Adrenal gland (tissue), 9 donors: ENCODE measurements at regions not wholly inside any gene's neighbourhood (a gene's known extent, or its start where the extent isn't known, plus 50 kb on each side); places are given as distances from the start of the nearest gene placed in this dataset.

Experiments
- DNase-seq, 7 donors: peaks; one replicate each; pipeline ENCODE4 v3.0.0-alpha.2; 2019 to 2020
- H3K27ac ChIP-seq, 5 donors: fragments of 200-600 bp; sonication (generic) in 4 of 5; 1 replicate in 3 of 5; 2 replicates in 2 of 5; pipeline versions ENCODE4 v1.5.1 to v1.8.0; 2016 to 2020; ENCODE audit warnings: mild to moderate bottlenecking in 1 of 5
- H3K27me3 ChIP-seq: fragments of 200-600 bp; 2 replicates; pipeline ENCODE4 v1.8.0; 2021
- H3K36me3 ChIP-seq, 2 donors: fragments of 200-600 bp; replicated peaks in 1 of 2; 1 replicate in 1 of 2; 2 replicates in 1 of 2; pipeline versions ENCODE4 v1.5.1 to v1.8.0; 2018 to 2022
- H3K4me1 ChIP-seq, 2 donors: fragments of 200-600 bp; replicated peaks in 1 of 2; 1 replicate in 1 of 2; 2 replicates in 1 of 2; pipeline versions ENCODE4 v1.5.1 to v1.8.0; 2018 to 2021
- H3K4me3 ChIP-seq, 4 donors: fragments of 200-600 bp; sonication (generic) in 3 of 4; one replicate each; pipeline ENCODE4 v1.5.1; 2016 to 2018
- H3K9me3 ChIP-seq, 3 donors: fragments of 200-600 bp; sonication (generic) in 1 of 3; replicated peaks in 1 of 3; 1 replicate in 2 of 3; 2 replicates in 1 of 3; pipeline versions ENCODE4 v1.5.1 to v1.8.0; 2016 to 2021
- CTCF ChIP-seq, 6 experiments: fragments of 450-650 bp in 4 of 6; fragments of 200-600 bp in 2 of 6; sonication (generic) in 1 of 6; IDR thresholded peaks; 1 replicate in 5 of 6; 2 replicates in 1 of 6; pipeline versions ENCODE4 v1.5.1 to v1.8.0; 2016 to 2021; ENCODE audit warnings: antibody characterized with exemption in 6 of 6, mild to moderate bottlenecking in 2 of 6, moderate library complexity in 1 of 6
- POLR2A ChIP-seq, 2 donors: fragments of 450-650 bp; IDR thresholded peaks; one replicate each; pipeline ENCODE4 v1.6.1; 2017; ENCODE audit warnings: antibody characterized with exemption in 2 of 2, mild to moderate bottlenecking in 2 of 2, moderate library complexity in 1 of 2
- WGBS, 4 donors: extraction: QIAGEN DNeasy Blood & Tissue Kit in 2 of 4; methylation state at CpG; one replicate each; pipeline versions ENCODE4 v1.1.5 to v1.1.7; 2013 to 2017; 5-methylcytosine and 5-hydroxymethylcytosine counted together
- intact Hi-C, 2 donors: fragments of 100-400 bp; cut with DNase I; formaldehyde crosslinking; loops; one replicate each; pipeline versions ENCODE4 v1.14.1 to v1.15.0; 2022 to 2023
- donor health status: healthy with polysubstance abuse.
- donor health status: Bipolar disorder and iron deficiency.
- donor health status: DM: yes; HTN: yes; CAD: no.
- donor health status: DM: no; HTN: no; CAD: no.
- donor health status: DM: no; HTN: no; CAD: no.

GRCh38 chr13:22077205-22077683, 406.4 kb downstream of the FGF9 start:
- Histone ChIP-seq H3K36me3 (no peaks in the 10 kb centered on the region), H3K9me3 (no peaks in the 10 kb centered on the region), H3K4me1 (no peaks in the 10 kb centered on the region), H3K27ac (no peak overlapping the region), H3K4me3 (no peak overlapping the region), H3K27me3 (no peaks in the 10 kb centered on the region)
- TF ChIP-seq POLR2A (IDR thresholded peaks at IDR 0.05) (no peak), CTCF (IDR thresholded peaks at IDR 0.05) (no peak)
- no peak for DNase-seq
- intact Hi-C loops = no loop called here
- WGBS, 4 donors = 32 to 57% (median 42%) methylated on average over 3 of the region's 3 CpGs

- intact Hi-C loops = no loop called here
- no peak for TF ChIP-seq POLR2A (IDR thresholded peaks at IDR 0.05)
- no peak for TF ChIP-seq CTCF (IDR thresholded peaks at IDR 0.05)
- H3K27me3 ChIP-seq = no peaks in the 10 kb centered on the region
- H3K27ac ChIP-seq = no peak overlapping the region
- no peak for DNase-seq
- H3K9me3 ChIP-seq = no peaks in the 10 kb centered on the region
- WGBS, 4 donors = 31 to 43% (median 36%) methylated on average over 2 of the region's 2 CpGs
- H3K4me3 ChIP-seq = no peak overlapping the region
- no peaks in the 10 kb centered on the region for H3K4me1 ChIP-seq
- no peaks in the 10 kb centered on the region for H3K36me3 ChIP-seq
Measured at GRCh38 chr13:22077764-22078163, 406.9 kb downstream of the FGF9 start.

- no peak overlapping the region for H3K4me3 ChIP-seq
- no peaks in the 10 kb centered on the region for H3K4me1 ChIP-seq
- TF ChIP-seq POLR2A (IDR thresholded peaks at IDR 0.05) (no peak), CTCF (IDR thresholded peaks at IDR 0.05) (no peak)
- no peaks in the 10 kb centered on the region for H3K27me3 ChIP-seq
- no peak overlapping the region for H3K27ac ChIP-seq
- intact Hi-C loops = no loop called here
- no peaks in the 10 kb centered on the region for H3K9me3 ChIP-seq
- DNase-seq = no peak
- no peaks in the 10 kb centered on the region for H3K36me3 ChIP-seq
- WGBS, 4 donors = 86 to 92% (median 90%) methylated on average over 11 of the region's 11 CpGs
Measured at GRCh38 chr13:22079961-22080360, 409.1 kb downstream of the FGF9 start.

- no peak for DNase-seq
- Histone ChIP-seq H3K36me3 (no peaks in the 10 kb centered on the region), H3K4me1 (no peaks in the 10 kb centered on the region), H3K4me3 (no peak overlapping the region), H3K27me3 (no peaks in the 10 kb centered on the region), H3K27ac (no peak overlapping the region), H3K9me3 (no peaks in the 10 kb centered on the region)
- intact Hi-C loops = no loop called here
- 66 to 97% (median 91%) methylated on average over 2 of the region's 2 CpGs for WGBS, 4 donors
- TF ChIP-seq POLR2A (IDR thresholded peaks at IDR 0.05) = no peak
- TF ChIP-seq CTCF (IDR thresholded peaks at IDR 0.05) = no peak
Measured at GRCh38 chr13:22080832-22081231, 410.0 kb downstream of the FGF9 start.
